DOHH2 (cell line): ENCODE measurements at regions not wholly inside any gene's neighbourhood (a gene's known extent, or its start where the extent isn't known, plus 50 kb on each side); places are given as distances from the start of the nearest gene placed in this dataset.

ENCODE experiments used
- H3F3A ChIP-seq: fragments of 200-600 bp; sonication (generic), shearing (Covaris generic); 2 replicates; pipeline ENCODE4 v1.6.0; 2016; ENCODE audit warnings: antibody characterized with exemption, mild to moderate bottlenecking; ENCODE audit not compliant: control insufficient read depth, insufficient read depth
- H3K27ac ChIP-seq: fragments of 200-600 bp; sonication (generic); 2 replicates; pipeline ENCODE4 v1.5.1; 2014; ENCODE audit warnings: low read depth, mild to moderate bottlenecking, low read length, moderate library complexity
- H3K27me3 ChIP-seq: fragments of 200-600 bp; sonication (generic); 2 replicates; pipeline ENCODE4 v1.6.1; 2014; ENCODE audit warnings: mild to moderate bottlenecking, low read length, mixed read lengths; ENCODE audit not compliant: control insufficient read depth
- H3K36me3 ChIP-seq: fragments of 200-600 bp; sonication (generic); 2 replicates; pipeline ENCODE4 v1.6.1; 2014; ENCODE audit warnings: mild to moderate bottlenecking, low read length, moderate library complexity, mixed read lengths; ENCODE audit not compliant: control insufficient read depth
- H3K4me1 ChIP-seq: fragments of 200-600 bp; sonication (generic); 2 replicates; pipeline ENCODE4 v1.6.1; 2014; ENCODE audit warnings: mild to moderate bottlenecking, low read length, mixed read lengths; ENCODE audit not compliant: control insufficient read depth
- H3K4me2 ChIP-seq: fragments of 200-600 bp; sonication (generic); 2 replicates; pipeline ENCODE4 v1.6.0; 2014; ENCODE audit warnings: mild to moderate bottlenecking, low read length, moderate library complexity
- H3K4me3 ChIP-seq: fragments of 200-600 bp; sonication (generic); 2 replicates; pipeline ENCODE4 v1.5.1; 2014; ENCODE audit warnings: mild to moderate bottlenecking, low read length, mixed read lengths
- H3K79me2 ChIP-seq: fragments of 200-600 bp; sonication (generic); 2 replicates; pipeline ENCODE4 v1.6.1; 2014; ENCODE audit warnings: mild to moderate bottlenecking, low read length, mixed read lengths; ENCODE audit not compliant: control insufficient read depth
- H3K9me2 ChIP-seq: fragments of 200-600 bp; sonication (generic); replicated peaks from 2 replicates; pipeline ENCODE4 v1.6.1; 2014; ENCODE audit warnings: mild to moderate bottlenecking, low read length, mixed read lengths; ENCODE audit not compliant: control insufficient read depth
- H3K9me3 ChIP-seq: fragments of 200-600 bp; sonication (generic); 2 replicates; pipeline ENCODE4 v1.6.1; 2014; ENCODE audit warnings: antibody characterized with exemption, low read length, mixed read lengths; ENCODE audit not compliant: control insufficient read depth, insufficient read depth
- H4K20me1 ChIP-seq: fragments of 200-600 bp; sonication (generic); 2 replicates; pipeline ENCODE4 v1.6.0; 2014; ENCODE audit warnings: low read depth, mild to moderate bottlenecking, antibody characterized with exemption, low read length, moderate library complexity; ENCODE audit not compliant: control insufficient read depth, insufficient read depth
- CTCF ChIP-seq: fragments of 200-600 bp; sonication (generic); IDR thresholded peaks from one replicate; pipeline ENCODE4 v1.5.1; 2014; ENCODE audit warnings: antibody characterized with exemption, mild to moderate bottlenecking, low read depth, low read length; ENCODE audit not compliant: poor library complexity, severe bottlenecking
- EZH2phosphoT487 ChIP-seq: fragments of 200-600 bp; sonication (generic); IDR thresholded peaks from 2 replicates; pipeline ENCODE4 v1.6.1; 2017; ENCODE audit warnings: borderline replicate concordance, mild to moderate bottlenecking, antibody characterized with exemption, low read length, moderate library complexity, mixed read lengths

DNA sequence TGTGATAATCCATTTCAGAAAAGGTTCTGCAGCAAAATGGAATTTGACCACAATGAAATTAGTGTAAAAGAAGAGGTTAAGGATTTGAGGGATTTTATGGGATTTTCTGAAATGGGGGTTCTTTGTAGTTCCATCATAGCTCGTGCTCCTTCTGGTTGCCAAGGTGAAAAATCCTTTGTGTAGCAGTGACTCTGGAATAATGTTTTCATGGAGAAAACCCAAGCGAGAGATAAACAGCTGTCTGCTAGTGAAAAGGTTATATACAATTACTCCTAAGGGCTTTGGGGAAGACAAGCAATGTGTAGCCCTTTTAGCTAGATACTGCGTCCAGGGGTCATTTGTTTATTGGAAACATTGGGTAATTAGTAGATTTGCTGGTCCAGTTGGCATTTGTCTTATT is 453.2 kb upstream of the DEPDC1 start:
- Histone ChIP-seq H3K27ac (no peak overlapping the region), H3K79me2 (no peaks in the 10 kb centered on the region), H3K4me1 (no peaks in the 10 kb centered on the region), H4K20me1 (no peaks in the 10 kb centered on the region), H3K27me3 (no peaks in the 10 kb centered on the region), H3F3A (no peaks in the 10 kb centered on the region), H3K36me3 (no peaks in the 10 kb centered on the region), H3K9me3 (no peaks in the 10 kb centered on the region), H3K4me2 (no peak overlapping the region), H3K4me3 (no peak overlapping the region), H3K9me2 (no peaks in the 10 kb centered on the region)
- no peak for TF ChIP-seq CTCF

DNA sequence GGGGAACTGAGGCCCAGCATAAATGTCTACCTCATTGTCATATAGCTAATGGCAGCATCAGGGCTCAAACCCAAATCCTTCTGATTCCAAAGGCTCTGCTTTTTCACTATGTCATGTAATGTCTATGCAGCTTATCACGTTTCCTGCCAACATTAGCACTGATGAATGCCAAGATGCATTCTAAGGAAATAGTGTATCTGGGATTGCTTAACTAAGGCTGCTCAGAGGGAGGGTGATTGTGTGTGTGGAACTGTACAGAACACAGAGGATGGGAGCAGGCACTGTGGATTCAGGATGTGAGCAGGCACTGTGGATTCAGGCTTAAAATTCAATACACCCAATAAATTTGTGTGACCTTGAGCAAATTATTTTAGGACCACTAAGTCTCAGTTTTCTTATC is 456.4 kb upstream of the DEPDC1 start:
- Histone ChIP-seq H3F3A (no peaks in the 10 kb centered on the region), H4K20me1 (no peaks in the 10 kb centered on the region), H3K4me2 (no peak overlapping the region), H3K9me3 (no peaks in the 10 kb centered on the region), H3K27ac (no peak overlapping the region), H3K9me2 (no peaks in the 10 kb centered on the region), H3K36me3 (no peaks in the 10 kb centered on the region), H3K79me2 (no peaks in the 10 kb centered on the region), H3K4me3 (no peak overlapping the region), H3K27me3 (no peaks in the 10 kb centered on the region), H3K4me1 (no peaks in the 10 kb centered on the region)
- TF ChIP-seq CTCF (no peak), EZH2phosphoT487 (no peak)

- Histone ChIP-seq H3K79me2 (no peaks in the 10 kb centered on the region), H3K4me3 (no peak overlapping the region), H3K27ac (no peak overlapping the region), H3K27me3 (no peaks in the 10 kb centered on the region), H4K20me1 (no peaks in the 10 kb centered on the region), H3K9me2 (no peaks in the 10 kb centered on the region), H3K4me2 (no peak overlapping the region), H3K4me1 (peaks cover 5% of the 10 kb centered on the region), H3K36me3 (no peaks in the 10 kb centered on the region), H3K9me3 (no peaks in the 10 kb centered on the region), H3F3A (no peaks in the 10 kb centered on the region)
- TF ChIP-seq EZH2phosphoT487 (no peak), CTCF (no peak)
These were observed 458.0 kb upstream of the DEPDC1 start for GRCh38 chr1:68954841-68955240.

GRCh38 chr1:68955424-68955823 is 458.5 kb upstream of the DEPDC1 start:
- Histone ChIP-seq H3K36me3 (no peaks in the 10 kb centered on the region), H3K9me3 (no peaks in the 10 kb centered on the region), H3K4me3 (no peak overlapping the region), H3F3A (no peaks in the 10 kb centered on the region), H3K4me1 (peaks cover 5% of the 10 kb centered on the region), H3K79me2 (no peaks in the 10 kb centered on the region), H3K4me2 (no peak overlapping the region), H3K27me3 (no peaks in the 10 kb centered on the region), H3K27ac (no peak overlapping the region), H4K20me1 (no peaks in the 10 kb centered on the region), H3K9me2 (no peaks in the 10 kb centered on the region)
- TF ChIP-seq EZH2phosphoT487 (no peak), CTCF (no peak)
